IMR-90 (cell line): ENCODE measurements at regions not wholly inside any gene's neighbourhood (a gene's known extent, or its start where the extent isn't known, plus 50 kb on each side); places are given as distances from the start of the nearest gene placed in this dataset.

ENCODE experiments used
- CEBPB ChIP-seq: IDR thresholded peaks from 2 replicates; pipeline ENCODE4 v1.6.1; 2012; ENCODE audit warnings: low read depth, low read length, improper control_type of control experiment
- MAFK ChIP-seq: IDR thresholded peaks from 2 replicates; pipeline ENCODE4 v1.6.1; 2012; ENCODE audit warnings: low read depth, low read length, improper control_type of control experiment
- NFE2L2 ChIP-seq: fragments of 150-350 bp; IDR thresholded peaks from 2 replicates; pipeline ENCODE4 v1.6.1; 2016; ENCODE audit warnings: low read depth, mild to moderate bottlenecking, low read length
- RAD21 ChIP-seq: IDR thresholded peaks from 2 replicates; pipeline ENCODE4 v1.6.1; 2012; ENCODE audit warnings: low read length, improper control_type of control experiment
- RCOR1 ChIP-seq: IDR thresholded peaks from 2 replicates; pipeline ENCODE4 v1.6.1; 2012; ENCODE audit warnings: mild to moderate bottlenecking, low read length, improper control_type of control experiment; ENCODE audit not compliant: insufficient replicate concordance
- SMC3 ChIP-seq: fragments of 150-350 bp; IDR thresholded peaks from 2 replicates; pipeline ENCODE4 v1.6.1; 2016; ENCODE audit warnings: low read depth, mild to moderate bottlenecking, antibody characterized with exemption, low read length, moderate library complexity
- TF ChIP-seq, protein P1 (sequence below): conservative IDR thresholded peaks from 2 replicates; pipeline ENCODE4 v1.5.1; 2012; ENCODE audit warnings: mild to moderate bottlenecking, low read depth, low read length, improper control_type of control experiment
- TF ChIP-seq, protein P2 (sequence below): fragments of 150-350 bp; IDR thresholded peaks from 2 replicates; pipeline ENCODE4 v1.6.1; 2017; ENCODE audit warnings: mild to moderate bottlenecking, antibody characterized with exemption, low read length, low read depth

DNA sequence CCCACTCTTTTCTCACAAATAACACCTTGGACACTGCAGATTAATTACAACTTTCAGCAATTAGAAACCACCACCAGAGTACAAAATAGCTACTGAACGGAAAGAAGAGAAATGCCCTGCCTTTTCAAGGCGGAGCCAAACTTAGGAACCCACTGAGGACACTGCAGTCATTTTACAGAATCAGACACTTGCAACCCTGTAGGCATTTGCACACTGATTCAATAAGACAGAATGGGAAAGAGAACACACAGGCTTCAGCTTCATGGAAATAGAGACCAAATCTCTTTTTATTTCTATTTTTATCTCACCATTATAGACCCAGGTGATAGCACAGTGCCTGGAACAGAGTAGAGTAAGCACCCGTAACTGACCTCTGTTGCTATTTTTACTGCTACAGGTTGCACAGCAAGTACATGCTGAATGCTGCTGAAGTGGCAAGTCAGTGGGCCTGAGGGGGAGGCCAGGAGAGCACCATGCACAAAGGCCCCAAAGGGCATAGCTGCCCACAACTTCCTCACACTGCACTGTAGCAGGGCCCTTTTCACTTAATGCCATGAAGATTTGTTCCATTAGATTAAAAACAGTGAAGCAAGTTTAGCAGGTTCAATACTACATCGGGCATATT lies 50.7 kb upstream of the EDARADD start:
- TF ChIP-seq SMC3 (no peak), RAD21 (no peak), MAFK (no peak), NFE2L2 (no peak), RCOR1 (no peak), CEBPB (no peak)
- TF ChIP-seq, protein P1, sequence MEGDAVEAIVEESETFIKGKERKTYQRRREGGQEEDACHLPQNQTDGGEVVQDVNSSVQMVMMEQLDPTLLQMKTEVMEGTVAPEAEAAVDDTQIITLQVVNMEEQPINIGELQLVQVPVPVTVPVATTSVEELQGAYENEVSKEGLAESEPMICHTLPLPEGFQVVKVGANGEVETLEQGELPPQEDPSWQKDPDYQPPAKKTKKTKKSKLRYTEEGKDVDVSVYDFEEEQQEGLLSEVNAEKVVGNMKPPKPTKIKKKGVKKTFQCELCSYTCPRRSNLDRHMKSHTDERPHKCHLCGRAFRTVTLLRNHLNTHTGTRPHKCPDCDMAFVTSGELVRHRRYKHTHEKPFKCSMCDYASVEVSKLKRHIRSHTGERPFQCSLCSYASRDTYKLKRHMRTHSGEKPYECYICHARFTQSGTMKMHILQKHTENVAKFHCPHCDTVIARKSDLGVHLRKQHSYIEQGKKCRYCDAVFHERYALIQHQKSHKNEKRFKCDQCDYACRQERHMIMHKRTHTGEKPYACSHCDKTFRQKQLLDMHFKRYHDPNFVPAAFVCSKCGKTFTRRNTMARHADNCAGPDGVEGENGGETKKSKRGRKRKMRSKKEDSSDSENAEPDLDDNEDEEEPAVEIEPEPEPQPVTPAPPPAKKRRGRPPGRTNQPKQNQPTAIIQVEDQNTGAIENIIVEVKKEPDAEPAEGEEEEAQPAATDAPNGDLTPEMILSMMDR: no peak
- TF ChIP-seq, protein P2, sequence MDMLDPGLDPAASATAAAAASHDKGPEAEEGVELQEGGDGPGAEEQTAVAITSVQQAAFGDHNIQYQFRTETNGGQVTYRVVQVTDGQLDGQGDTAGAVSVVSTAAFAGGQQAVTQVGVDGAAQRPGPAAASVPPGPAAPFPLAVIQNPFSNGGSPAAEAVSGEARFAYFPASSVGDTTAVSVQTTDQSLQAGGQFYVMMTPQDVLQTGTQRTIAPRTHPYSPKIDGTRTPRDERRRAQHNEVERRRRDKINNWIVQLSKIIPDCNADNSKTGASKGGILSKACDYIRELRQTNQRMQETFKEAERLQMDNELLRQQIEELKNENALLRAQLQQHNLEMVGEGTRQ: no peak
